H9 (cell line): ENCODE measurements at regions not wholly inside any gene's neighbourhood (a gene's known extent, or its start where the extent isn't known, plus 50 kb on each side); places are given as distances from the start of the nearest gene placed in this dataset.

Experiments used
- DNase-seq: peaks from one replicate; pipeline ENCODE4 v3.0.0-alpha.2; 2017
- H2AFZ ChIP-seq: one replicate; pipeline ENCODE4 v1.6.1; 2013; ENCODE audit warnings: mild to moderate bottlenecking, low read length, control low read depth, moderate library complexity
- H2AK5ac ChIP-seq: 2 replicates; pipeline ENCODE4 v1.6.1; 2013; ENCODE audit warnings: low read length, control low read depth, mixed read lengths; ENCODE audit not compliant: insufficient read length
- H2BK120ac ChIP-seq: one replicate; pipeline ENCODE4 v1.6.1; 2013; ENCODE audit warnings: low read depth, mild to moderate bottlenecking, low read length, control low read depth, inconsistent platforms; ENCODE audit not compliant: poor library complexity, severe bottlenecking
- H2BK12ac ChIP-seq: 2 replicates; pipeline ENCODE4 v1.6.1; 2013; ENCODE audit warnings: low read length, control low read depth, mixed read lengths, low read depth; ENCODE audit not compliant: insufficient read length
- H2BK15ac ChIP-seq: 2 replicates; pipeline ENCODE4 v1.6.1; 2013; ENCODE audit warnings: low read depth, low read length, control low read depth
- H2BK20ac ChIP-seq: one replicate; pipeline ENCODE4 v1.6.1; 2013; ENCODE audit warnings: low read depth, mild to moderate bottlenecking, low read length, control low read depth, inconsistent platforms; ENCODE audit not compliant: poor library complexity, severe bottlenecking
- H2BK5ac ChIP-seq: 2 replicates; pipeline ENCODE4 v1.6.1; 2013; ENCODE audit warnings: low read length, control low read depth, mixed read lengths; ENCODE audit not compliant: insufficient read length
- H3K14ac ChIP-seq: 2 replicates; pipeline ENCODE4 v1.6.1; 2013; ENCODE audit warnings: low read length, control low read depth; ENCODE audit not compliant: insufficient read depth
- H3K18ac ChIP-seq: 2 replicates; pipeline ENCODE4 v1.6.1; 2013; ENCODE audit warnings: low read depth, mild to moderate bottlenecking, mixed read lengths, low read length, control low read depth; ENCODE audit not compliant: insufficient read length
- H3K23ac ChIP-seq: 2 replicates; pipeline ENCODE4 v1.6.1; 2013; ENCODE audit warnings: low read length, control low read depth, mixed read lengths, low read depth; ENCODE audit not compliant: insufficient read length
- H3K23me2 ChIP-seq: 2 replicates; pipeline ENCODE4 v1.6.1; 2013; ENCODE audit warnings: low read depth, mild to moderate bottlenecking, mixed read lengths, low read length, control low read depth; ENCODE audit not compliant: insufficient read length, poor library complexity, severe bottlenecking
- H3K27ac ChIP-seq: 2 replicates; pipeline ENCODE4 v1.5.1; 2013; ENCODE audit warnings: low read length, control low read depth, mixed read lengths, low read depth; ENCODE audit not compliant: insufficient read length
- H3K27me3 ChIP-seq: 2 replicates; pipeline ENCODE4 v1.6.1; 2013; ENCODE audit warnings: low read length, control low read depth, inconsistent platforms; ENCODE audit not compliant: insufficient read depth
- H3K4ac ChIP-seq: 2 replicates; pipeline ENCODE4 v1.6.1; 2013; ENCODE audit warnings: low read depth, mild to moderate bottlenecking, control low read depth, inconsistent platforms, low read length, moderate library complexity
- H3K4me1 ChIP-seq: 2 replicates; pipeline ENCODE4 v1.6.1; 2013; ENCODE audit warnings: low read length, control low read depth, inconsistent platforms; ENCODE audit not compliant: insufficient read depth
- H3K4me2 ChIP-seq: 2 replicates; pipeline ENCODE4 v1.6.1; 2013; ENCODE audit warnings: low read length, control low read depth, mixed read lengths; ENCODE audit not compliant: insufficient read length, insufficient read depth
- H3K56ac ChIP-seq: 2 replicates; pipeline ENCODE4 v1.6.1; 2013; ENCODE audit warnings: low read depth, mild to moderate bottlenecking, mixed read lengths, low read length, control low read depth; ENCODE audit not compliant: insufficient read length
- H3K79me1 ChIP-seq: 2 replicates; pipeline ENCODE4 v1.6.1; 2013; ENCODE audit warnings: low read depth, mild to moderate bottlenecking, moderate library complexity, low read length, control low read depth, inconsistent platforms; ENCODE audit not compliant: insufficient read depth, poor library complexity, severe bottlenecking
- H3K79me2 ChIP-seq: 2 replicates; pipeline ENCODE4 v1.6.1; 2013; ENCODE audit warnings: low read length, control low read depth, inconsistent platforms; ENCODE audit not compliant: insufficient read depth
- H3K9ac ChIP-seq: 2 replicates; pipeline ENCODE4 v1.6.1; 2013; ENCODE audit warnings: low read length, control low read depth, mixed read lengths; ENCODE audit not compliant: insufficient read length; ENCODE audit errors: extremely low read depth
- H3K9me3 ChIP-seq: one replicate; pipeline ENCODE4 v1.6.1; 2013; ENCODE audit warnings: low read depth, low read length, inconsistent platforms; ENCODE audit not compliant: control insufficient read depth
- H3T11ph ChIP-seq: one replicate; pipeline ENCODE4 v1.6.1; 2013; ENCODE audit warnings: mild to moderate bottlenecking, low read length, control low read depth, inconsistent platforms
- H4K20me1 ChIP-seq: one replicate; pipeline ENCODE4 v1.6.1; 2013; ENCODE audit not compliant: control insufficient read depth, insufficient read length, insufficient read depth
- H4K5ac ChIP-seq: 2 replicates; pipeline ENCODE4 v1.6.1; 2013; ENCODE audit warnings: low read depth, mild to moderate bottlenecking, mixed read lengths, low read length, control low read depth; ENCODE audit not compliant: insufficient read length
- H4K8ac ChIP-seq: replicated peaks from 2 replicates; pipeline ENCODE4 v1.6.1; 2013; ENCODE audit warnings: low read length, control low read depth, mixed read lengths, low read depth; ENCODE audit not compliant: insufficient read length
- H4K91ac ChIP-seq: 2 replicates; pipeline ENCODE4 v1.6.1; 2013; ENCODE audit warnings: low read depth, mild to moderate bottlenecking, moderate library complexity, mixed read lengths, low read length, control low read depth; ENCODE audit not compliant: insufficient read length
- H3K27ac Mint-ChIP-seq, 3 experiments: 2 replicates in 2 of 3; 3 replicates in 1 of 3; pipeline ENCODE4 v1.8.0; 2020 to 2021; ENCODE audit warnings: mixed read lengths in 3 of 3, mild to moderate bottlenecking in 1 of 3, moderate library complexity in 1 of 3
- H3K27me3 Mint-ChIP-seq: 2 replicates; pipeline ENCODE4 v1.8.0; 2021; ENCODE audit warnings: low read depth, mild to moderate bottlenecking, moderate library complexity, mixed read lengths
- H3K36me3 Mint-ChIP-seq, 3 experiments: 2 replicates in 2 of 3; 3 replicates in 1 of 3; pipeline ENCODE4 v1.8.0; 2020 to 2021; ENCODE audit warnings: low read depth in 3 of 3, mixed read lengths in 3 of 3; ENCODE audit not compliant: insufficient read depth in 1 of 3
- H3K4me1 Mint-ChIP-seq, 2 experiments: 2 replicates each; pipeline ENCODE4 v1.8.0; 2020; ENCODE audit warnings: mixed read lengths in 2 of 2
- H3K4me3 Mint-ChIP-seq, 2 experiments: 2 replicates in 1 of 2; 3 replicates in 1 of 2; pipeline ENCODE4 v1.8.0; 2020 to 2021; ENCODE audit warnings: mild to moderate bottlenecking in 2 of 2, mixed read lengths in 2 of 2, moderate library complexity in 1 of 2
- H3K9me3 Mint-ChIP-seq, 2 experiments: 2 replicates in 1 of 2; 3 replicates in 1 of 2; pipeline ENCODE4 v1.8.0; 2020; ENCODE audit warnings: mild to moderate bottlenecking in 2 of 2, mixed read lengths in 2 of 2, moderate library complexity in 1 of 2
- WGBS: extraction: QIAGEN DNeasy Blood & Tissue Kit; methylation state at CpG from one replicate; pipeline ENCODE4 v1.1.7; 2013; ENCODE audit warnings: missing lambda C conversion rate, low lambda C conversion rate, mixed read lengths; ENCODE audit not compliant: insufficient read length; ENCODE audit errors: extremely low coverage; 5-methylcytosine and 5-hydroxymethylcytosine counted together
- TF ChIP-seq, protein P1 (sequence below): fragments of 200-600 bp; sonication (generic); conservative IDR thresholded peaks from 3 replicates; pipeline ENCODE4 v1.8.0; 2021; ENCODE audit warnings: antibody characterized with exemption, mild to moderate bottlenecking

DNA sequence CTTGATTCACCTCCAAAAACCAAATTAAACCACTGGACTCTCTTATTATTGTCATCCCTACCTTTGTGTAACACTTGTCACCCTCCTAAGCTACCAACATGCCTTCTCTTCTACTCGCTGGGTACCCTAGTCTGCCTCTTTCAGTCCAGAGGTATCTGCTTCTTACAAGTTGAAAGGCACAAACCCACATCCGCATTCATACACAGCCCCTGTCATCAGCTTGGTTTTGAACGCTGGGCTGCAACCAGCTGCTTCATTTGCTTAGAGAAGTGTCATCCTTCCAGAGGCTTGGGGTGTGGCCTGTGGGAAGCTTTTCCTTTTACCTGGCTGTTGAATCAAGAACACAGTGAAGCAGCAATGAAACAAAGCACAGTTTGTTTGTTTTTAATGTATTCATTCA, 138.8 kb upstream of the WWC1 start:
- H2AFZ ChIP-seq, result no peak overlapping the region
- Mint-ChIP-seq H3K4me1 (peaks cover 33 to 43% of the 10 kb centered on the region in 2 experiments), H3K9me3 (no peaks in the 10 kb centered on the region), H3K4me3 (no peak overlapping the region; a peak in 1 of 5 replicates), H3K36me3 (no peaks in the 10 kb centered on the region), H3K27ac (no peak overlapping the region), H3K27me3 (peaks cover 4% of the 10 kb centered on the region)
- no peak overlapping the region for H2BK12ac ChIP-seq
- H3K9me3 ChIP-seq, result no peaks in the 10 kb centered on the region
- 0 out of 2 replicates have a peak, but pooled peaks cover 4% of the 10 kb centered on the region for H3K4me1 ChIP-seq
- H3T11ph ChIP-seq, result no peak overlapping the region
- no CpG with 5 or more reads among the region's 3 CpGs for WGBS
- H3K14ac ChIP-seq, result no peak overlapping the region
- H3K79me2 ChIP-seq, result no peaks in the 10 kb centered on the region
- no peak overlapping the region for H3K23ac ChIP-seq
- no peak overlapping the region for H3K4ac ChIP-seq
- H3K27me3 ChIP-seq, result no peaks in the 10 kb centered on the region
- no peak overlapping the region for H4K5ac ChIP-seq
- no peak overlapping the region for H2BK20ac ChIP-seq
- no peak overlapping the region for H4K91ac ChIP-seq
- H3K9ac ChIP-seq, result no peak overlapping the region
- no peak overlapping the region for H2AK5ac ChIP-seq
- no peak overlapping the region for H3K18ac ChIP-seq
- no peak overlapping the region for H4K8ac ChIP-seq
- no peak overlapping the region for H2BK15ac ChIP-seq
- H2BK120ac ChIP-seq, result no peak overlapping the region
- TF ChIP-seq, protein P1, sequence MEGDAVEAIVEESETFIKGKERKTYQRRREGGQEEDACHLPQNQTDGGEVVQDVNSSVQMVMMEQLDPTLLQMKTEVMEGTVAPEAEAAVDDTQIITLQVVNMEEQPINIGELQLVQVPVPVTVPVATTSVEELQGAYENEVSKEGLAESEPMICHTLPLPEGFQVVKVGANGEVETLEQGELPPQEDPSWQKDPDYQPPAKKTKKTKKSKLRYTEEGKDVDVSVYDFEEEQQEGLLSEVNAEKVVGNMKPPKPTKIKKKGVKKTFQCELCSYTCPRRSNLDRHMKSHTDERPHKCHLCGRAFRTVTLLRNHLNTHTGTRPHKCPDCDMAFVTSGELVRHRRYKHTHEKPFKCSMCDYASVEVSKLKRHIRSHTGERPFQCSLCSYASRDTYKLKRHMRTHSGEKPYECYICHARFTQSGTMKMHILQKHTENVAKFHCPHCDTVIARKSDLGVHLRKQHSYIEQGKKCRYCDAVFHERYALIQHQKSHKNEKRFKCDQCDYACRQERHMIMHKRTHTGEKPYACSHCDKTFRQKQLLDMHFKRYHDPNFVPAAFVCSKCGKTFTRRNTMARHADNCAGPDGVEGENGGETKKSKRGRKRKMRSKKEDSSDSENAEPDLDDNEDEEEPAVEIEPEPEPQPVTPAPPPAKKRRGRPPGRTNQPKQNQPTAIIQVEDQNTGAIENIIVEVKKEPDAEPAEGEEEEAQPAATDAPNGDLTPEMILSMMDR, result no peak
- H3K27ac ChIP-seq, result no peak overlapping the region
- DNase-seq, result no peak
- H2BK5ac ChIP-seq, result no peak overlapping the region
- H3K79me1 ChIP-seq, result no peaks in the 10 kb centered on the region
- H3K23me2 ChIP-seq, result no peaks in the 10 kb centered on the region
- no peak overlapping the region for H3K4me2 ChIP-seq
- no peaks in the 10 kb centered on the region for H4K20me1 ChIP-seq
- H3K56ac ChIP-seq, result no peak overlapping the region
